HEK293 (cell line): ENCODE measurements at regions not wholly inside any gene's neighbourhood (a gene's known extent, or its start where the extent isn't known, plus 50 kb on each side); places are given as distances from the start of the nearest gene placed in this dataset.

Experiments
- CTCF ChIA-PET: fragments of 350-600 bp; formaldehyde crosslinking; extraction: SDS; loops from one replicate; lab custom pipeline; 2021; ENCODE audit warnings: antibody characterized with exemption; lab: Yijun Ruan, JAX
- POLR2A ChIA-PET: fragments of 300-600 bp; formaldehyde crosslinking; extraction: SDS; loops from one replicate; lab custom pipeline; 2020; ENCODE audit warnings: antibody characterized with exemption, inconsistent platforms; lab: Yijun Ruan, JAX
- H3K27ac ChIP-seq: fragments of 200-500 bp; sonication (Bioruptor generic); 2 replicates; pipeline ENCODE4 v1.5.1; 2014; ENCODE audit warnings: low read depth, low read length, control low read depth, inconsistent platforms; ENCODE audit errors: extremely low read depth
- H3K36me3 ChIP-seq, 2 experiments: fragments of 200-500 bp in 1 of 2; sonication (Bioruptor generic) in 1 of 2; 1 replicate in 1 of 2; 2 replicates in 1 of 2; pipeline ENCODE4 v1.5.1; 2014 to 2017; ENCODE audit warnings: inconsistent platforms in 2 of 2, low read length in 2 of 2; ENCODE audit not compliant: control insufficient read depth in 2 of 2, insufficient read depth in 1 of 2
- H3K4me1 ChIP-seq: fragments of 200-500 bp; sonication (Bioruptor generic); 2 replicates; pipeline ENCODE4 v1.5.1; 2014; ENCODE audit warnings: mild to moderate bottlenecking, low read length, inconsistent platforms; ENCODE audit not compliant: control insufficient read depth, insufficient read depth
- H3K4me3 ChIP-seq: 2 replicates; pipeline ENCODE4 v1.5.1; 2011; ENCODE audit warnings: low read depth, mild to moderate bottlenecking, control low read depth, low read length, moderate library complexity
- H3K9me3 ChIP-seq: fragments of 200-500 bp; sonication (Bioruptor generic); 2 replicates; pipeline ENCODE4 v1.5.1; 2014; ENCODE audit warnings: low read depth, low read length, inconsistent platforms; ENCODE audit not compliant: control insufficient read depth, insufficient read depth
- AEBP2 ChIP-seq: fragments of 450-650 bp; formaldehyde crosslinking; IDR thresholded peaks from 2 replicates; pipeline ENCODE4 v1.5.1; 2016; ENCODE audit warnings: missing biosample characterization, missing genetic modification characterization, borderline replicate concordance
- BCL11A ChIP-seq: fragments of 450-650 bp; formaldehyde crosslinking; IDR thresholded peaks from 2 replicates; pipeline ENCODE4 v1.5.1; 2016; ENCODE audit warnings: low read depth, missing biosample characterization, missing genetic modification characterization
- ZBTB6 ChIP-seq: fragments of 450-650 bp; formaldehyde crosslinking; IDR thresholded peaks from 2 replicates; pipeline ENCODE4 v1.5.1; 2017; ENCODE audit warnings: missing biosample characterization, missing genetic modification characterization
- ZFP69B ChIP-seq: fragments of 450-650 bp; formaldehyde crosslinking; IDR thresholded peaks from 2 replicates; pipeline ENCODE4 v1.5.1; 2016; ENCODE audit warnings: missing biosample characterization, missing genetic modification characterization
- ZNF114 ChIP-seq: fragments of 450-650 bp; formaldehyde crosslinking; IDR thresholded peaks from 2 replicates; pipeline ENCODE4 v1.5.0; 2017; ENCODE audit warnings: missing biosample characterization, missing genetic modification characterization
- ZNF175 ChIP-seq: fragments of 450-650 bp; formaldehyde crosslinking; IDR thresholded peaks from 2 replicates; pipeline ENCODE4 v1.5.1; 2016; ENCODE audit warnings: missing biosample characterization, missing genetic modification characterization
- ZNF184 ChIP-seq: fragments of 450-650 bp; IDR thresholded peaks from 2 replicates; pipeline ENCODE4 v1.5.1; 2018; ENCODE audit warnings: missing biosample characterization, mild to moderate bottlenecking, missing genetic modification characterization
- ZNF214 ChIP-seq: fragments of 450-650 bp; formaldehyde crosslinking; IDR thresholded peaks from 2 replicates; pipeline ENCODE4 v1.5.1; 2017; ENCODE audit warnings: missing biosample characterization, mild to moderate bottlenecking, missing genetic modification characterization, borderline replicate concordance
- ZNF24 ChIP-seq: fragments of 450-650 bp; formaldehyde crosslinking; IDR thresholded peaks from 2 replicates; pipeline ENCODE4 v1.5.1; 2016; ENCODE audit warnings: missing biosample characterization, missing genetic modification characterization
- ZNF341 ChIP-seq: fragments of 450-650 bp; formaldehyde crosslinking; IDR thresholded peaks from 2 replicates; pipeline ENCODE4; 2016; ENCODE audit warnings: low read depth, missing biosample characterization, missing genetic modification characterization
- ZNF350 ChIP-seq: fragments of 450-650 bp; formaldehyde crosslinking; IDR thresholded peaks from 2 replicates; pipeline ENCODE4 v1.5.0; 2017; ENCODE audit warnings: missing biosample characterization, mild to moderate bottlenecking, missing genetic modification characterization
- ZNF518A ChIP-seq: fragments of 450-650 bp; formaldehyde crosslinking; conservative IDR thresholded peaks from 2 replicates; pipeline ENCODE4 v1.5.1; 2016; ENCODE audit warnings: low read depth, missing biosample characterization, missing genetic modification characterization
- ZNF560 ChIP-seq: fragments of 450-650 bp; formaldehyde crosslinking; IDR thresholded peaks from 2 replicates; pipeline ENCODE4 v1.5.1; 2017; ENCODE audit warnings: missing biosample characterization, missing genetic modification characterization, borderline replicate concordance
- ZNF571 ChIP-seq: fragments of 450-650 bp; formaldehyde crosslinking; IDR thresholded peaks from 2 replicates; pipeline ENCODE4 v1.5.0; 2017; ENCODE audit warnings: missing biosample characterization, missing genetic modification characterization
- ZNF623 ChIP-seq: fragments of 450-650 bp; formaldehyde crosslinking; IDR thresholded peaks from 2 replicates; pipeline ENCODE4 v1.5.1; 2016; ENCODE audit warnings: missing biosample characterization, missing genetic modification characterization
- ZNF768 ChIP-seq: fragments of 450-650 bp; formaldehyde crosslinking; IDR thresholded peaks from 2 replicates; pipeline ENCODE4 v1.5.1; 2018; ENCODE audit warnings: missing biosample characterization, mild to moderate bottlenecking, missing genetic modification characterization
- ZNF777 ChIP-seq: fragments of 450-650 bp; formaldehyde crosslinking; IDR thresholded peaks from 2 replicates; pipeline ENCODE4 v1.5.1; 2017; ENCODE audit warnings: missing biosample characterization, missing genetic modification characterization, borderline replicate concordance
- ZSCAN23 ChIP-seq: fragments of 450-650 bp; formaldehyde crosslinking; IDR thresholded peaks from 2 replicates; pipeline ENCODE4 v1.5.1; 2016; ENCODE audit warnings: missing biosample characterization, missing genetic modification characterization
- TF ChIP-seq, protein P1 (sequence below): fragments of 450-650 bp; formaldehyde crosslinking; IDR thresholded peaks from 2 replicates; pipeline ENCODE4 v1.5.1; 2017; ENCODE audit warnings: missing biosample characterization, missing genetic modification characterization
- TF ChIP-seq, protein P2 (sequence below): fragments of 450-650 bp; formaldehyde crosslinking; IDR thresholded peaks from 2 replicates; pipeline ENCODE4 v1.5.1; 2016; ENCODE audit warnings: missing biosample characterization, missing genetic modification characterization

DNA sequence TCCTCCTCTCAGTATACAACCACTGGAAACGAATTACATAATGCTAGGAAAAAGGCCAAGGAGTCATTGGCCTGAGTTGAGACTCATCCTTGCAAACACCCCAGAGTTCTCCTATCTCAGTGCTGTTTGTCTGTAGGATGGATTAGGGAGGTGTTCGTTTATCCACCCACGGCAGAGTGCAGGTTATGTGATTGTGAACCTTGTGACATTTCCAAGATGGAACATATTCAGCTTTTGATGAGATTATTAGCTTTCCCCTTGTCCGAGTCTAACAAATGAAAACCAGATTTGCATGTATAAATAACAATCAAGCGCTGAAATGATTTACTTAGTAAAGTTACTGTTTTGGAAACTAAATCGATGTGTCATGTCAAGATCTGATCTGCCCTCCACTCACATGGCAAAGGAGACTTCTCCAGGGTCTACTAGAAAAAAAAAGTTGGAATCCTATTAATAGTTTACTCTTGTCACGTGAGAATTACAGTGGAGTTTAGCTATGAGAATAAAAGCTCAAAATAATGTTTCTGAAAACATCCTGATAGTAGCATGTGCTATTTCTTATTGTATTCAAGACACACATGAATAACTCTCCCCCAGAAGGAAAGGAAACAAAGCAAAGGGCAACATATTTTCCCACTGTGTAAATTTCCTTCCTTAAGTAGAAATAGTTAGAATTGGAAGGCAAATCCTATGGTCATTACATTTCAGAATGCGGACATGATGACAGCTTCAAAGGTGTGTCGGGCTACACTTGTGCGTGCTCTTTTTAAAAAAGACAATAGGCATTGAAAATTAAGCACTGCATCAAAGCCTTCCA, 600.4 kb downstream of the EBF1 start:
- no peaks in the 10 kb centered on the region for H3K9me3 ChIP-seq
- H3K4me3 ChIP-seq: no peak overlapping the region
- no peaks in the 10 kb centered on the region for H3K4me1 ChIP-seq
- ChIA-PET POLR2A (no interaction called here), CTCF (interaction anchor here (0.7 kb wide), 1 partner anchor 242 kb away, joined by 3 read pairs; no protein-coding TSS in a partner anchor)
- H3K36me3 ChIP-seq: no peaks in the 10 kb centered on the region
- H3K27ac ChIP-seq: no peak overlapping the region
- TF ChIP-seq ZNF350 (tag by site-specific recombination) (no peak), ZNF214 (tag by site-specific recombination) (no peak), ZNF175 (tag by site-specific recombination) (no peak), ZBTB6 (tag by site-specific recombination) (no peak), ZNF518A (no peak), ZNF571 (tag by site-specific recombination) (no peak), ZFP69B (tag by site-specific recombination) (no peak), ZNF114 (tag by site-specific recombination) (no peak)
- TF ChIP-seq, protein P1, sequence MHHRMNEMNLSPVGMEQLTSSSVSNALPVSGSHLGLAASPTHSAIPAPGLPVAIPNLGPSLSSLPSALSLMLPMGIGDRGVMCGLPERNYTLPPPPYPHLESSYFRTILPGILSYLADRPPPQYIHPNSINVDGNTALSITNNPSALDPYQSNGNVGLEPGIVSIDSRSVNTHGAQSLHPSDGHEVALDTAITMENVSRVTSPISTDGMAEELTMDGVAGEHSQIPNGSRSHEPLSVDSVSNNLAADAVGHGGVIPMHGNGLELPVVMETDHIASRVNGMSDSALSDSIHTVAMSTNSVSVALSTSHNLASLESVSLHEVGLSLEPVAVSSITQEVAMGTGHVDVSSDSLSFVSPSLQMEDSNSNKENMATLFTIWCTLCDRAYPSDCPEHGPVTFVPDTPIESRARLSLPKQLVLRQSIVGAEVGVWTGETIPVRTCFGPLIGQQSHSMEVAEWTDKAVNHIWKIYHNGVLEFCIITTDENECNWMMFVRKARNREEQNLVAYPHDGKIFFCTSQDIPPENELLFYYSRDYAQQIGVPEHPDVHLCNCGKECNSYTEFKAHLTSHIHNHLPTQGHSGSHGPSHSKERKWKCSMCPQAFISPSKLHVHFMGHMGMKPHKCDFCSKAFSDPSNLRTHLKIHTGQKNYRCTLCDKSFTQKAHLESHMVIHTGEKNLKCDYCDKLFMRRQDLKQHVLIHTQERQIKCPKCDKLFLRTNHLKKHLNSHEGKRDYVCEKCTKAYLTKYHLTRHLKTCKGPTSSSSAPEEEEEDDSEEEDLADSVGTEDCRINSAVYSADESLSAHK (tag by site-specific recombination): no peak
- TF ChIP-seq, protein P2, sequence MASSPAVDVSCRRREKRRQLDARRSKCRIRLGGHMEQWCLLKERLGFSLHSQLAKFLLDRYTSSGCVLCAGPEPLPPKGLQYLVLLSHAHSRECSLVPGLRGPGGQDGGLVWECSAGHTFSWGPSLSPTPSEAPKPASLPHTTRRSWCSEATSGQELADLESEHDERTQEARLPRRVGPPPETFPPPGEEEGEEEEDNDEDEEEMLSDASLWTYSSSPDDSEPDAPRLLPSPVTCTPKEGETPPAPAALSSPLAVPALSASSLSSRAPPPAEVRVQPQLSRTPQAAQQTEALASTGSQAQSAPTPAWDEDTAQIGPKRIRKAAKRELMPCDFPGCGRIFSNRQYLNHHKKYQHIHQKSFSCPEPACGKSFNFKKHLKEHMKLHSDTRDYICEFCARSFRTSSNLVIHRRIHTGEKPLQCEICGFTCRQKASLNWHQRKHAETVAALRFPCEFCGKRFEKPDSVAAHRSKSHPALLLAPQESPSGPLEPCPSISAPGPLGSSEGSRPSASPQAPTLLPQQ: no peak

GRCh38 chr5:158496624-158497023, 603.1 kb downstream of the EBF1 start:
- no peaks in the 10 kb centered on the region for H3K36me3 ChIP-seq
- POLR2A ChIA-PET: no interaction called here
- no peak overlapping the region for H3K4me3 ChIP-seq
- peaks cover 5% of the 10 kb centered on the region for H3K4me1 ChIP-seq
- CTCF ChIA-PET: no interaction called here
- H3K27ac ChIP-seq: no peak overlapping the region
- H3K9me3 ChIP-seq: no peaks in the 10 kb centered on the region
- no peak for TF ChIP-seq ZNF571 (tag by site-specific recombination)
- TF ChIP-seq ZNF768 (tag by site-specific recombination): no peak
- no peak for TF ChIP-seq ZNF777 (tag by site-specific recombination)
- TF ChIP-seq AEBP2 (tag by site-specific recombination): no peak
- TF ChIP-seq ZNF623 (tag by site-specific recombination): no peak
- TF ChIP-seq ZNF184 (tag by site-specific recombination): no peak
- TF ChIP-seq, protein P2: no peak
- no peak for TF ChIP-seq BCL11A (tag by site-specific recombination)
- no peak for TF ChIP-seq ZNF560 (tag by site-specific recombination)
- TF ChIP-seq ZSCAN23 (tag by site-specific recombination): no peak
- TF ChIP-seq ZNF24 (tag by site-specific recombination): no peak
- TF ChIP-seq ZNF341: no peak
